CD4-positive, CD25-positive, alpha-beta regulatory T cell (primary cell): ENCODE measurements at regions not wholly inside any gene's neighbourhood (a gene's known extent, or its start where the extent isn't known, plus 50 kb on each side); places are given as distances from the start of the nearest gene placed in this dataset.

ENCODE experiments used
- ATAC-seq, 2 donors: fragments of 150-1000 bp; cut with Tn5 transposase; one replicate each; pipeline ENCODE4 v1.10.0; 2021; ENCODE audit warnings: low read depth in 2 of 2, moderate number of reproducible peaks in 2 of 2, moderate library complexity in 1 of 2
- DNase-seq, 3 donors: peaks; one replicate each; pipeline versions ENCODE4 v3.0.0 to v3.0.0-alpha.2; 2012 to 2022; ENCODE audit warnings: mixed read lengths in 1 of 3
- H3K27ac ChIP-seq: one replicate; pipeline ENCODE4 v1.7.0; 2013; ENCODE audit warnings: mild to moderate bottlenecking, low read length; ENCODE audit not compliant: insufficient read depth, poor library complexity, severe bottlenecking
- H3K27me3 ChIP-seq: one replicate; pipeline ENCODE4 v1.7.0; 2013; ENCODE audit warnings: low read length; ENCODE audit not compliant: control insufficient read depth, insufficient read depth
- H3K36me3 ChIP-seq: one replicate; pipeline ENCODE4 v1.7.0; 2013; ENCODE audit warnings: mild to moderate bottlenecking, low read length, moderate library complexity; ENCODE audit not compliant: control insufficient read depth, insufficient read depth
- H3K4me1 ChIP-seq: 2 replicates; pipeline ENCODE4 v1.7.0; 2013; ENCODE audit warnings: mild to moderate bottlenecking, low read length; ENCODE audit not compliant: insufficient read depth, control insufficient read depth, poor library complexity, severe bottlenecking
- H3K4me3 ChIP-seq: one replicate; pipeline ENCODE4 v1.7.0; 2013; ENCODE audit warnings: low read depth, mild to moderate bottlenecking, low read length, moderate library complexity
- H3K9me3 ChIP-seq, 2 experiments: 1 replicate in 1 of 2; 2 replicates in 1 of 2; pipeline ENCODE4 v1.7.0; 2013; ENCODE audit warnings: low read length in 2 of 2, mild to moderate bottlenecking in 1 of 2, moderate library complexity in 1 of 2; ENCODE audit not compliant: control insufficient read depth in 2 of 2
- H3K27ac Mint-ChIP-seq, 3 donors: one replicate each; pipeline ENCODE4 v1.8.0; 2020 to 2022; ENCODE audit warnings: mild to moderate bottlenecking in 3 of 3, mixed read lengths in 3 of 3, moderate library complexity in 2 of 3
- H3K27me3 Mint-ChIP-seq: one replicate; pipeline ENCODE4 v1.8.0; 2022; ENCODE audit warnings: mild to moderate bottlenecking, mixed read lengths
- H3K36me3 Mint-ChIP-seq: one replicate; pipeline ENCODE4 v1.8.0; 2020; ENCODE audit warnings: mixed read lengths
- H3K4me1 Mint-ChIP-seq, 4 donors: one replicate each; pipeline ENCODE4 v1.8.0; 2020 to 2022; ENCODE audit warnings: mixed read lengths in 4 of 4, mild to moderate bottlenecking in 1 of 4
- H3K4me3 Mint-ChIP-seq, 4 donors: one replicate each; pipeline ENCODE4 v1.8.0; 2020 to 2022; ENCODE audit warnings: mild to moderate bottlenecking in 4 of 4, mixed read lengths in 4 of 4, moderate library complexity in 3 of 4
- H3K9me3 Mint-ChIP-seq, 7 donors: one replicate each; pipeline ENCODE4 v1.8.0; 2020 to 2022; ENCODE audit warnings: mixed read lengths in 7 of 7, mild to moderate bottlenecking in 3 of 7, moderate library complexity in 2 of 7

GRCh38 chr2:21427606-21428005 lies 303.8 kb downstream of the TDRD15 start:
- H3K27ac Mint-ChIP-seq = peak overlapping the region in 1 of 3 donors; percentile 53
- Histone ChIP-seq H3K27ac (no peak overlapping the region), H3K9me3 (peaks cover 0 to 1% of the 10 kb centered on the region in 2 experiments), H3K4me1 (no peaks in the 10 kb centered on the region), H3K36me3 (no peaks in the 10 kb centered on the region), H3K27me3 (no peaks in the 10 kb centered on the region), H3K4me3 (no peak overlapping the region)
- DNase-seq (no peak), ATAC-seq (no peak)
- H3K9me3 Mint-ChIP-seq = peaks cover 1 to 15% (median 3%) of the 10 kb centered on the region in 7 donors
- H3K4me1 Mint-ChIP-seq = no peaks in the 10 kb centered on the region
- no peak overlapping the region for H3K4me3 Mint-ChIP-seq
- H3K36me3 Mint-ChIP-seq = no peaks in the 10 kb centered on the region
- H3K27me3 Mint-ChIP-seq = no peaks in the 10 kb centered on the region

- ATAC-seq = no peak
- H3K27ac Mint-ChIP-seq = no peak overlapping the region
Observed at GRCh38 chr2:21428754-21429153, 305.0 kb downstream of the TDRD15 start.

DNA sequence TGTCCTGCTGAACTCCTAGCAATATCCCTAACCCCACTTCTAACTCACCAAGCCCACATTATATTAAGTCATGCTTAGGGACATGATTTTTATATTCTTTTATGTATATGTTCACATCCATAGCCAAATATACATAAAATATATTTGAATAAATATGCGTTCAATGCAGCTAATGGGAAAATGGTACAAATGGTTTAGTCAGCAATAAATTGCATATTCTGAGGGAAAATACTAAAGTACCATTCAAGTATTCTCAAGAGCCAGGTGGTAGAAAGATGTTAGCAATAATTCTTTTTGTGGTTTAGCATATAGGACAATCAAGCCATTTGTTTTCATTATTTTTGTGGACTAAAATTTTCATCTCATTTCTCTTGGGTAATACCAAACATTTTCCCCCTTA lies 306.0 kb downstream of the TDRD15 start:
- H3K4me3 ChIP-seq = no peak overlapping the region
- no peaks in the 10 kb centered on the region for H3K27me3 ChIP-seq
- H3K9me3 Mint-ChIP-seq = peaks cover 0 to 16% (median 5%) of the 10 kb centered on the region in 7 donors
- H3K36me3 Mint-ChIP-seq = no peaks in the 10 kb centered on the region
- no peaks in the 10 kb centered on the region for H3K4me1 Mint-ChIP-seq
- no peaks in the 10 kb centered on the region for H3K36me3 ChIP-seq
- H3K9me3 ChIP-seq = no peaks in the 10 kb centered on the region
- H3K4me3 Mint-ChIP-seq = no peak overlapping the region
- ATAC-seq (no peak), DNase-seq (no peak)
- no peak overlapping the region for H3K27ac ChIP-seq
- H3K4me1 ChIP-seq = no peaks in the 10 kb centered on the region
- H3K27ac Mint-ChIP-seq = no peak overlapping the region
- H3K27me3 Mint-ChIP-seq = no peaks in the 10 kb centered on the region

More at GRCh38 chr2:21428754-21429153, 305.0 kb downstream of the TDRD15 start:
- Mint-ChIP-seq H3K9me3 (peaks cover 0 to 14% (median 5%) of the 10 kb centered on the region in 7 donors), H3K36me3 (no peaks in the 10 kb centered on the region), H3K4me3 (no peak overlapping the region), H3K4me1 (no peaks in the 10 kb centered on the region), H3K27me3 (no peaks in the 10 kb centered on the region)
- no peak overlapping the region for H3K27ac ChIP-seq
- no peak for DNase-seq
- no peak overlapping the region for H3K4me3 ChIP-seq
- H3K36me3 ChIP-seq = no peaks in the 10 kb centered on the region
- H3K27me3 ChIP-seq = no peaks in the 10 kb centered on the region
- H3K9me3 ChIP-seq = no peaks in the 10 kb centered on the region
- H3K4me1 ChIP-seq = no peaks in the 10 kb centered on the region

DNA sequence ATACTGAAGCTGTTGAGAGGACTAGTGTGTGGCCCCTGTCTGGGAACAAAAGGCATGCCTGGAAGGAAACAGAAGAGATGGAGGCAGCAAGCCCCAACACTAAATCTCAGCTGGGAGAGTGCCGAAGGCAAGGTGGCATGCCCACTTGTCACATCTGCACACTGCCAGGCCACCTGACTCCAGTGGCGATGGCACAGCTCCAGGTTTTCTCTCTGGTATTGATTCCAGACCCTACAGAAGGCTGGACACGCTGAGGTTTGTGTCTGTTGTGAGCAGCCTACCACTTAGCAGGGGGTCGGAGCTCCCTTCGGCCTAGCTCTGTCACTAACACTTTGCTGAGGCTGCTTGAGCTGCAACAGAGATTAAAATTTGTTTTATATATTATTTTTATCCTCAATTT lies 307.3 kb downstream of the TDRD15 start:
- no peaks in the 10 kb centered on the region for H3K9me3 ChIP-seq
- no peaks in the 10 kb centered on the region for H3K4me1 Mint-ChIP-seq
- ATAC-seq = no peak

GRCh38 chr2:21438949-21439348 lies 315.2 kb downstream of the TDRD15 start:
- no peaks in the 10 kb centered on the region for H3K27me3 ChIP-seq
- H3K27ac ChIP-seq = no peak overlapping the region
- Mint-ChIP-seq H3K4me3 (no peak overlapping the region), H3K4me1 (no peaks in the 10 kb centered on the region), H3K27me3 (no peaks in the 10 kb centered on the region), H3K9me3 (peaks cover 0 to 4% (median 3%) of the 10 kb centered on the region in 7 donors), H3K36me3 (no peaks in the 10 kb centered on the region), H3K27ac (no peak overlapping the region)
- H3K4me3 ChIP-seq = no peak overlapping the region
- no peaks in the 10 kb centered on the region for H3K4me1 ChIP-seq
- H3K36me3 ChIP-seq = no peaks in the 10 kb centered on the region
- DNase-seq (no peak), ATAC-seq (no peak)
- no peaks in the 10 kb centered on the region for H3K9me3 ChIP-seq

More for the DNA sequence above, 307.3 kb downstream of the TDRD15 start:
- H3K4me3 Mint-ChIP-seq = no peak overlapping the region
- H3K27ac Mint-ChIP-seq = no peak overlapping the region
- H3K36me3 ChIP-seq = no peaks in the 10 kb centered on the region
- no peak for DNase-seq
- H3K27ac ChIP-seq = no peak overlapping the region
- H3K9me3 Mint-ChIP-seq = peaks cover 0 to 16% (median 5%) of the 10 kb centered on the region in 7 donors
- no peaks in the 10 kb centered on the region for H3K36me3 Mint-ChIP-seq
- H3K4me1 ChIP-seq = no peaks in the 10 kb centered on the region
- no peak overlapping the region for H3K4me3 ChIP-seq
- H3K27me3 ChIP-seq = no peaks in the 10 kb centered on the region
- H3K27me3 Mint-ChIP-seq = no peaks in the 10 kb centered on the region

GRCh38 chr2:21441442-21441841 lies 317.7 kb downstream of the TDRD15 start:
- H3K27ac ChIP-seq = no peak overlapping the region
- Mint-ChIP-seq H3K27ac (no peak overlapping the region), H3K27me3 (no peaks in the 10 kb centered on the region), H3K36me3 (no peaks in the 10 kb centered on the region), H3K4me3 (no peak overlapping the region), H3K4me1 (no peaks in the 10 kb centered on the region), H3K9me3 (peaks cover 0 to 10% (median 4%) of the 10 kb centered on the region in 7 donors)
- H3K4me3 ChIP-seq = no peak overlapping the region
- H3K36me3 ChIP-seq = no peaks in the 10 kb centered on the region
- H3K9me3 ChIP-seq = no peaks in the 10 kb centered on the region
- no peak for DNase-seq
- no peaks in the 10 kb centered on the region for H3K27me3 ChIP-seq
- no peaks in the 10 kb centered on the region for H3K4me1 ChIP-seq
- ATAC-seq = no peak

GRCh38 chr2:21443494-21444105 lies 319.8 kb downstream of the TDRD15 start:
- Mint-ChIP-seq H3K9me3 (peaks cover 0 to 10% (median 4%) of the 10 kb centered on the region in 7 donors), H3K27ac (no peak overlapping the region), H3K4me1 (no peaks in the 10 kb centered on the region), H3K36me3 (no peaks in the 10 kb centered on the region), H3K4me3 (no peak overlapping the region), H3K27me3 (no peaks in the 10 kb centered on the region)
- H3K4me3 ChIP-seq = no peak overlapping the region
- no peaks in the 10 kb centered on the region for H3K4me1 ChIP-seq
- H3K36me3 ChIP-seq = no peaks in the 10 kb centered on the region
- H3K9me3 ChIP-seq = no peaks in the 10 kb centered on the region
- ATAC-seq (no peak), DNase-seq (no peak)
- H3K27ac ChIP-seq = no peak overlapping the region
- H3K27me3 ChIP-seq = no peaks in the 10 kb centered on the region

DNA sequence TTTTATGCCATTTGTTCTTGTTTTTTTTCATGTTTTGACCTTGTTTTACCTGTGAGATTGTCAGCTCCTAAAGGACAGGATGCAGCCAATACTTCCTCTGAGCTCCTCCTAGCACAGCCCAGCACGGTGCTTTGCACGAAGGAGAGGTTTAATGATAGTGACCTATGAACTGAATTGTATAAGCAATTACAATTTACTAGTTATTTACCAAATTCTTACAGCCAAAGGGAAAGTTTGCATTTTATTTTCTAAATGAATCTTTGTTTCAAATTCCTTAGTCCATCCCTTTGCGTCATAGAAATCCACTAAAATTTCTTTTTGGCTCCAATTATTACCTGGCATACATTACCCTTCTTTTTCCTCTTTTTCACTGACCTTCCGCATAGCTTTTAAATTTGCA lies 326.1 kb downstream of the TDRD15 start:
- Histone ChIP-seq H3K36me3 (no peaks in the 10 kb centered on the region), H3K4me3 (no peak overlapping the region), H3K27ac (no peak overlapping the region), H3K27me3 (no peaks in the 10 kb centered on the region), H3K4me1 (no peaks in the 10 kb centered on the region), H3K9me3 (no peaks in the 10 kb centered on the region)
- Mint-ChIP-seq H3K36me3 (no peaks in the 10 kb centered on the region), H3K27me3 (no peaks in the 10 kb centered on the region), H3K9me3 (peaks cover 0 to 13% (median 2%) of the 10 kb centered on the region in 7 donors), H3K27ac (no peak overlapping the region), H3K4me1 (no peaks in the 10 kb centered on the region), H3K4me3 (no peak overlapping the region)
- DNase-seq (no peak), ATAC-seq (no peak)
